GM12872 (cell line): ENCODE measurements at regions not wholly inside any gene's neighbourhood (a gene's known extent, or its start where the extent isn't known, plus 50 kb on each side); places are given as distances from the start of the nearest gene placed in this dataset.

Experiments used
- CTCF ChIP-seq: IDR thresholded peaks from 3 replicates; pipeline ENCODE4 v1.5.1; 2011; ENCODE audit warnings: low read depth, mild to moderate bottlenecking, low read length, moderate library complexity; ENCODE audit not compliant: insufficient read depth

- no peak for TF ChIP-seq CTCF
Measured at GRCh38 chr2:217160978-217161973, 301.4 kb upstream of the TNP1 start.

- no peak for TF ChIP-seq CTCF
Measured at GRCh38 chr2:217160103-217160743, 300.4 kb upstream of the TNP1 start.

- no peak for TF ChIP-seq CTCF
Measured at GRCh38 chr2:217158928-217159327, 299.1 kb upstream of the TNP1 start.

- TF ChIP-seq CTCF = no peak
Measured at GRCh38 chr2:217157581-217157980, 297.7 kb upstream of the TNP1 start.

GRCh38 chr2:217156801-217157200 is 296.9 kb upstream of the TNP1 start:
- no peak for TF ChIP-seq CTCF

GRCh38 chr2:217154923-217155322 is 295.1 kb upstream of the TNP1 start:
- no peak for TF ChIP-seq CTCF

- no peak for TF ChIP-seq CTCF
Measured at GRCh38 chr2:217153510-217153909, 293.6 kb upstream of the TNP1 start.
